NCI-H345 (cell line): ENCODE measurements at regions not wholly inside any gene's neighbourhood (a gene's known extent, or its start where the extent isn't known, plus 50 kb on each side); places are given as distances from the start of the nearest gene placed in this dataset.
"Not testable (repeated sequence)": the region's sequence is repeated elsewhere in the genome, so short reads cannot be mapped to it uniquely, and the experiment has no call there.

Source experiments
- DNase-seq: peaks from one replicate; lab custom pipeline; 2025; lab: John Stamatoyannopoulos, UW

GRCh38 chr5:18334949-18335348 is 700.7 kb downstream of the TAF11L14 start:
- DNase-seq = no peak

GRCh38 chr5:18354828-18355227 is 720.6 kb downstream of the TAF11L14 start:
- no peak for DNase-seq

GRCh38 chr5:18357486-18357885 is 723.2 kb downstream of the TAF11L14 start:
- no peak for DNase-seq

GRCh38 chr5:18366234-18366633 is 732.0 kb downstream of the TAF11L14 start:
- no peak for DNase-seq

GRCh38 chr5:18370531-18370930 is 736.3 kb downstream of the TAF11L14 start:
- no peak for DNase-seq

GRCh38 chr5:18375641-18376040 is 741.4 kb downstream of the TAF11L14 start:
- DNase-seq = no peak

- DNase-seq = no peak
Measured at GRCh38 chr5:18378066-18378465, 743.8 kb downstream of the TAF11L14 start.

- no peak for DNase-seq
Measured at GRCh38 chr5:18379189-18379588, 744.9 kb downstream of the TAF11L14 start.

- DNase-seq = no peak
Measured at GRCh38 chr5:18380729-18381362, 746.6 kb downstream of the TAF11L14 start.

GRCh38 chr5:18393565-18394442 is 759.5 kb downstream of the TAF11L14 start:
- DNase-seq = peak; percentile 59

- no peak for DNase-seq
Measured at GRCh38 chr5:18394443-18394804, 760.2 kb downstream of the TAF11L14 start.

GRCh38 chr5:18395126-18396110 is 761.2 kb downstream of the TAF11L14 start:
- no peak for DNase-seq

GRCh38 chr5:18397371-18397770 is 763.1 kb downstream of the TAF11L14 start:
- DNase-seq = no peak

- DNase-seq = no peak
Measured at GRCh38 chr5:18397891-18398290, 763.6 kb downstream of the TAF11L14 start.

- not testable (repeated sequence) for DNase-seq
Measured at GRCh38 chr5:18399461-18400327, 765.4 kb downstream of the TAF11L14 start.

- DNase-seq = no peak
Measured at GRCh38 chr5:18403141-18403540, 768.9 kb downstream of the TAF11L14 start.

GRCh38 chr5:18403941-18404438 is 769.7 kb downstream of the TAF11L14 start:
- DNase-seq = no peak

- no peak for DNase-seq
Measured at GRCh38 chr5:18420711-18421110, 786.5 kb downstream of the TAF11L14 start.

- peak; percentile 43 for DNase-seq
Measured at GRCh38 chr5:18433336-18433735, 799.1 kb downstream of the TAF11L14 start.

- DNase-seq = no peak
Measured at GRCh38 chr5:18438126-18438525, 803.9 kb downstream of the TAF11L14 start.

GRCh38 chr5:18455521-18455920 is 821.3 kb downstream of the TAF11L14 start:
- no peak for DNase-seq
